IPS DF 4.7 (cell line): ENCODE measurements at regions not wholly inside any gene's neighbourhood (a gene's known extent, or its start where the extent isn't known, plus 50 kb on each side); places are given as distances from the start of the nearest gene placed in this dataset.

ENCODE experiments used
- DNase-seq: peaks from one replicate; pipeline ENCODE4 v3.0.0-alpha.2; 2013; ENCODE audit warnings: low spot score; ENCODE audit errors: extremely low read depth

DNA sequence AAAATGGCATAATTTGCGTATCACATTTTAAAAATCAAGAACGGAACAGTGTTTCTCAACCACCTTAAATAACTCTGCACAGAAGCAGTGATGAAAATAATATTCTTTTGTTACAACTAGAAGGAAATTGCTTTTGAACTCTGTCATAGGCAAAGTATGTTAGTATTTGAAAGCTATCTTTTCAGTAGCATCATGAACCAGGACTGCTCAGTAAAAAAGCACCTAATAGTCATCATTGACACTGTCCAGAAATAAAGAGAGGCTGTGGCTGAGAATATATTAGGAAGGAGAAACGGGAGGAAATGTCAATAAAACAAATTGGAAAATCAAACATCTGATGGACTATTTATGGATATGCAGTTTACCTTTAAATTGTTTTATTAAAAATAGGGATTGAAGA lies 237.2 kb upstream of the AKR1E2 start:
- no peak for DNase-seq

DNA sequence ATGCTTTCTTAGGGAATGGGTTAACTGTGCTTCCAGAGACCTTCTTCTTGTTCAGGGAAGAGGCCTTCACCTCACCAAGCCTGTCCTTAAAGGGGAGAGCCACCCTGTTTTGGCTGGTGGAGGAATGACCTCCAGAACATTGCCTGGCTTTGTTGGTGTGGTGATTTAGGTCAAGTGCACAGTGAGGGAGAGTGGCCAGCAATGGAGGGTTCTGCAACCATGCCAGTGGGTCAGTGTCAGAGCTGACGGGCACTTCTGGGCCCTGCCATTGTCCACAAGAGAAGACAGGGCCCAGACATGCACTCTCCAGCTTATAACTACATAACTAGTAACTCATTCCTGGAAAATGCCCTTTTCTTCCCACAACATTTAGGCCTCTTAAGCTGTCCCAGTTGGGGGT lies 238.5 kb upstream of the AKR1E2 start:
- DNase-seq, result no peak

DNA sequence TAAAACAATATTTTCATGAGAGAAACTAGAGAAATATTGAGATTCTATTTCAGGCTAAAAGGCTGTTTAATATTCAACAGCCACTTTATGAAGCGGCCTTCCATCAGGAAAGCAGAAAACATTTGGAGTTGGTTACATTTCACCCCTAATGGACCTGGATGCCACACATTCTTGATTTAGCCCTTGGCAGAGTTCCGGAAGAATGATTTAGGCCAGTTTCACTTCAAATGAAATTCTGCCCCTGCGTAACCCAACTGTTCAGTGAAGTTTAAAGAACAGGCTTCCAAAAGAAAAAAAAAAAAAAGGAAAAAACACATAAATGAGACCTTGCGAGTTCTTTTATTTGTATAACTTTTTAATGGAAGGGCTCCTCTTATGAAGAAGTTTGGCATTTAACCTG lies 239.2 kb upstream of the AKR1E2 start:
- no peak for DNase-seq

DNA sequence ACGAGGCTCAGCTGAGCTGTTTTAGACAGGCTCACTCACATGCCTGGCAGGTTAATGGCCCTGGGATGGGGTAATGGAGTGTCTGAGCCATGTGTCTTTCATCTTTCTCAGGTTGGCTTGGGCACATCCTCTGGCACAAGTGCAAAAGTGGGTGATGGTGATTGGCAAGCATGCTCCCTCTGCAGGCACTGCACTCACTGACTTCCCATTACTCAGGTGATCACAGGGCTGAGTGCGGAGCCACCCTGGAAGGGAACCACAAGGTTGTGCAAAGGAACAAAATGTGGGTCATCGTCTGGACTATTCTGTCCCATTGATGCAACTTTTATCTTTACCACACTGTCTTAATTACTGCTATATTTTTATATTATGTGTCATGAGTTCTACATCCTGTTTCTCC lies 244.1 kb upstream of the AKR1E2 start:
- no peak for DNase-seq

DNA sequence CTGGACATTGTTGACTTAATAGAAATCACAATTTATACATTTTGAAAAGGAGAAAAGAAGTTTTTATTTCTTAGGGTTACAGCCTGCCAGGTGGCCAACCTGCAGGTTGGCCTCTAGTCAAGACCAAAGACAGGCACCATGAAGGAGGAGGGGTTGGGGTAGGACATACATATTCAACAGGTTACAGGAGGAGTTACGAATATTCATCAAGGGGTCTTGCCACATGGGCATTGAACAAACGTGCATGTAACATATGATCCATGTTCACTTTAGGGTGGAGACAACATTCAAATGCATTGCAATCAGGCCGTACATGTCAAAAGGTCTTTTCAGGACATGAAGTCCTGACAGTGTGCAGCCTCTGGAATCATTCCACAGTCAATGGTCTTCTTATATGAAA lies 246.2 kb upstream of the AKR1E2 start:
- no peak for DNase-seq

DNA sequence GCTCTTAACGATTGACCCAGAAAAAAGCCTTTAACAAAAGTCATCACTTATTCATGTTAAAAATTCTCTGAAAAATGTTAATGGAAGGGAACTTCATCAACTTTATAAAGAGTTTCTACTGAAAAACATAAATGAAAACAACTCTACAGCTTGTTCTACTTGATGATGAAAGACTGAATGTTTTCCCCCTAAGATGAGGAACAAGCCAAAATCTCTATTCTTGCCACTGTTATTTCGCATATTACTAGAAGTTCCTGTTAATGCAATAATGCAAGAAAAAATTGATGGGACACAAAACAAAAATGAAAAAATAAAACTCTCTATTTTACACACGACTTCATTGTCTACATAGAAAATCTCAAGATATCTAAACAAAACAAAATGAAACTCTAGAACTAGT lies 249.8 kb upstream of the AKR1E2 start:
- no peak for DNase-seq

DNA sequence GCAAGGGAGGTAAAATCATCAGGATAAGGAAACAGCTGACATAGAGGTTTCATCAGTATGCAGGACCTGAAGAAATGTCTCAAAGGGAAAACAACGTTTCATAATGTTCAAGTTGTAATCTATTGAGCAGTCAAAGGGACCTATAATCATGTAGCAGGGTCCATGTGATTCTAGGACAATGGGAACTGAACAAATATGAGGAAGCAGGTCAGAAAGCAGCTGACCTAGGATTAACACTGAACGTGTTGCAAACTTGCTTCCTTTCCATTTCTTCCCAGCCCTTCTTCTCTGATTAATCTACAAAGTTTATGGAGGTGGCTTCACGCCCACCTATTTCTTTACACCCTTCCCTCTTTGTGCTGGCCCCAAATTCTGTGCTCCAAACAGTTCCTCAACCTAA lies 256.9 kb upstream of the AKR1E2 start:
- DNase-seq, result no peak

DNA sequence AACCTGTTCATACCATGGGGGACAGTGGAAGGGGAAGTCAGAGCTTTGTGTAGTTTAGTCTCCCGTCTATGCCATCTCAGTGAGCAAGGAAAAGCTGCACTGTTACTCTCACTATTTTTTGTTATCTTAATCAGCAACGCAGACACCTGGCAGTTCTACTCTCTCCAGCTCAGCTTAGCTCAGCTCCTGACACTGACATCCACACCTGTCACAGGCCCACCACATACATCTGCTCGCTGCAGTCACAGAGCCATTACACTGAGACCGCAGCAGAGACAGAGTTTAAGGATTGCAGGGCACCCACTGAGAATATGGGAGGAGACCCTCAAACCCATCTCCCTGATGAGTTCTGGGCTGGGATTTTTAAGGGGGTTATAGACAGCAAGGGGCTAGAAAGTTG lies 257.3 kb upstream of the AKR1E2 start:
- DNase-seq, result no peak

DNA sequence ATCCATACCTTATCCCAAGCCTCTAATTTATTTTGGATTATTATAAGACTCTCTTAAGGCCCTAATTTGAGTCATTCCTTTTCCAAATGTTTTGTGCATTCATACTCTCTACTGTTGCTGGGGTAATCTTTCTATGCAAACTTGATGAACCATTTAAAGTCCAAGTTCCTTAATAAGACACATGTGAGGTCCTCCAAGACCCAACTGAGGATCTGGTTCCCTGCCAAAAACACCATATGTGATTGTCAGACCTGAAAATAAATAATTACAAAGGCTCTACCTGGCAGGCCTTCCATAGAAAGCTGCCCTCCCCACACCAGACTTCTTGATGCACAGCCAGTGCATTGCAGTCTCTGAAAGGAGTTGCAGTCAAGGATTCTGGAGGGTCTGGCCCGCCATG lies 257.9 kb upstream of the AKR1E2 start:
- DNase-seq, result no peak

DNA sequence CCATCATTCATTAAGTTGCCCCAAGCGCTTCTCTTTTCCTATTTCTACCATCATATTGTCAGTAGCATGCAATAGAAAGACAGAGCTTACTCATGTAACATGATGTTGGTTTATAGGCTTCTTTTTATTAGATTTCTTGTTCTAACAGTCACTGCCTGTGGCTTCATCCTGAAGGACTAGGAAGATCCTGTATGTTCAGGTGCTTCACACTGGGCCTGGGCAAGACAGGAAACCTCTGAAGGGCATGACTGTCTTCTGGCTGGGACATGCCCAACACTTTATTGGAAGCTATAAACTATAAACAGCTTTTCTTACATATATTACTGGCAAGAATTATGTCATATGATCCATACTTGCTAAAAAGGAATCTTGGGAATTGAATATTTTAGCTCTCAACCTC lies 258.4 kb upstream of the AKR1E2 start:
- no peak for DNase-seq

DNA sequence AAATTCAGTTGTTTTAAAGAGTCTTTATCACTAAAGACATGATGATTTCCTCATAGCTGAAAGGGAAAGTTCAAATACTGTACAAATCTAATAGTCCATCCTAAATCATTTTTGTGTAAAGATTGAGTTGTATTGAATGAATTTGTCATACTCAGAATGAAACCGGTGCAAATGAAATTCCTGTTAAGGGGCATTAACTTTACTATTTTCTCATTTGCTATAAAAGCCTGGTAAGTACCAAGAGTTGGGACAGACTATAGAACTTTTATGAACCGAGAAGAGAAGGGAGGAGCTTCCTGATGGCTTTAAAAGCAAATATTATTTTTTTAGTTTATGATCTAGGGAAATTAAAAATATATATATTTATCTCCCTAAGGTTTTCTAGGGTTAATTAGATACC lies 260.0 kb upstream of the AKR1E2 start:
- no peak for DNase-seq

DNA sequence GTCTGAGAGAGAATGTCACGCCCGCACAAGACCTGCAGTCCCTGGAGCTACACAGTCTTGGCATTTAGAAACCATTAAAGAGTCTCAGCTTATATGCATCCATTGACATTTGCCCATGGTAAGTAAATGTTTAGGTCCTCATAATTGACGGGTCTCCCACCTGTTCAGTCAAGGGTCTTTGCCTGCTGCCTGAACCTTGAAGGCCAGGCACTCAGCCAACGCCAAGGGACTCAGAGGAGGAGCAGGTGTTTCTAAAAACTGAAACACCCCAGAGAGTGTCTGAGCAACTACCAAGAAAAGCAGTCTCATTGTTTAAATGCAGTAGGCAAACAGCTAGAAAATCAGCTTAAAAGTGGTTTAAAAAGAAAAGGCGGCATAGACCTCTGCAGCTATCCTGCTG lies 264.7 kb upstream of the AKR1E2 start:
- no peak for DNase-seq

DNA sequence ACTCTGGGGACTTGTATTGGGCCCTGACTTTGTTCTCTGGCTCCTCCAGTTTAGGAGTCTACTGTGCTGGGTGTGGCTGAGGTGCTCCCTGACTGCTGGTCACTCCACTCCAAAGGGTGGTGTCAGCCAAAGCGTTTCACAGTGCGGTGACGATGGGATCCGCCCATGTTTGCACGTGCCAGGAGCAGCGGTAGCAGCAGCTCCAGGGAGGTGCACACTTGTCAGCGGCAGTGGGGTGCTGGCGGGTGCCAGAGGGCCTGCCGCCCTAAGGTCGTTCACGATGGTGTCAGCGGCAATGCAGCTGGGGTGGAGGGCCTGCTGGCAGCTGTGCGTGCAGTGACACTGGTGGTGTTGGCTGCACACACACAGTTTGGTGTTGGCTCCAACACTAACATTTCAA lies 268.5 kb upstream of the AKR1E2 start:
- no peak for DNase-seq

DNA sequence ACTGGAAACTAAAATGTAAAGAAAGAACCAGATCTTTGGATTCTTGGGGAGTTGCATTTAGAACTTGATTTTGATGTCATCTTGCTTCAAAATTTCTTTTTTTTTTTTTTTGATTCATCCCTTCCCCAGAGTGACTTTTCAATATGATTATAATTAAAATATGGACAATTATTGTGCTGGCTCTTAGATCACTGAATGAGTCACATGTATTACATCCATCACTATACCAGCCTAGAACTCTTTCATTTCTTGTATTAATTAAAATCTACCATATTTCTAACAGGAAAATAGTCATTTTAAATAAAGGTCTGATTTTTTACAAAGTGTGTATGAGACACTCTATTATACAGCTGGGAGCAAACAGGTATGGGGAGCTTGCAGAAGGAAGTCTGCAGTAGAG lies 269.5 kb upstream of the AKR1E2 start:
- no peak for DNase-seq

DNA sequence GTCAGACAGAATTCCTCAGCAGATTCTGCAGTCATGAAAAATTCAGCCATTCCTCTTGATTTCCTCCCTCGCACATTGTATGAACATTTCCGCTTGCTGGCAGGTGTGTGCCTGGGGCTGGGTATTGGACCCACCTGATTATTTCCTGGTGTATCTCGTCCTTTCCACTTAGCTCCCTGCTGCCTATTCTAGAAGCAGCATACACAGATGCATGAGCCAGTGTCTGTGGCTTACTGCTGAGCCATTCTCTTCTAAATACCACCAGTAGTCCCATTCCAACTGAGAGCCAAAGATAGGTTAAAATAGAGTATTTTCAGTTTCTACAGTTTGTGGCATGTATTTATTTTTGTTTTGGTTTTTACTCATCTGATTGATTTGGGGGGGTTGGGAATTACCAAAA lies 270.1 kb upstream of the AKR1E2 start:
- no peak for DNase-seq

DNA sequence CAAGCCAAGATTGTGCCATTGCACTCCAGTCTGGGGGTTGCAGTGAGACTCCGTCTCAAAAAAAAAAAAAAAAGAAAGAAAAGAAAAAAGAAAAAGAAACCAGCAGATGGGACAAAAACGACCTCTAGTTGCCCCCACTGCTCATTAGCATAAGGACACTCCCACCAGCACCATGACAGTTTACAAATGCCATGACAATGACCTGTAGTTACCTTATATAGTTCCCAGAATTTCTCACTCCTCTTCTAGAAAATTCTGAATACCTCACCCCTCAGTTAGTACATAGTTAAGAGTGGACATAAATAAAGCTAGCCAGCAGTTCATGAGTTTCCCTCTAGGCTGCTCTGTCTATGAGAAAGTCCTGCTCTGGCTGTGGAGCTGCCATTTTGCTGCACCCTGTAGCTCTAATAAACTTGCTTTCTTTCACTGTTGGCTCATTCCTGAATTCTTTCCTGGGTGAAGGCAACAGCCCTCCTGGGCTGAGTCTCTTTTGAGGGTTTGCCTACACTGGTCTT lies 276.8 kb upstream of the AKR1E2 start:
- DNase-seq, result no peak

DNA sequence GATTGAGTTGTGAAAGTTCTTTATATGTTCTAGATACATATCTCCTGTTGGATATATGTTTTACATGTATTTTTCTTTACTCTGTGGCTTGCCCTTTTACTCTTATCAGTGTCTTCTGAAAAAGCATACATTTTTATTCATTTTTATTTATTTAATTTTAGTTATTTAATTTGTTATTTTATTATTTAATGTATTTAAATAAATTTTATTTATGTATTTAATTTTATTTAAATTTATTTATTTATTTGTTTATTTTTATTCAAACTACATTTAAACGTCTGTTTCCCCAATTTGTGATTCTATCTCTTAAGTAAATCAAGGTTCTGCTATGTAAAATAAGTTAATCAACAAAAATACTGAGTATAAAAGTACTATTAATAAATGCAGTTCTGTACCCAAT lies 279.1 kb upstream of the AKR1E2 start:
- no peak for DNase-seq

DNA sequence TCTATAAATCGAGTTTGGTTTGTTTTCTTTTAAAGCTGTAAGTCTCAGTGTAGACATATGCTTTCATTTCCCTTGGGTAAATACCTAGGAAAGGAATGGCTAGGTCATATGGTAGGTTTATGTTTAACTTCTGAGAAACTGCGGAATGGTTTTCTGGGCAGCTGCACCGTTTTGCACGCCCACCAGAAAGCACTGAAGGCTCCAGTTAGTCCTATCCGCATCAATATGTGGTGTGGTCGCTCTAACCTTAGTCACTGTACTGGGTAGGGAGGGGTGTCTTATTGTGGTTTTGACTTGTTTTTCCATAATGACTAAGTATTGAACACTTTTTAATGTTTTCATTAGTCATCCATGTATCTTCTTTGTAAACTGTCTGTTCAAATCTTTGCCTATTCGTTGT lies 279.5 kb upstream of the AKR1E2 start:
- DNase-seq, result no peak

DNA sequence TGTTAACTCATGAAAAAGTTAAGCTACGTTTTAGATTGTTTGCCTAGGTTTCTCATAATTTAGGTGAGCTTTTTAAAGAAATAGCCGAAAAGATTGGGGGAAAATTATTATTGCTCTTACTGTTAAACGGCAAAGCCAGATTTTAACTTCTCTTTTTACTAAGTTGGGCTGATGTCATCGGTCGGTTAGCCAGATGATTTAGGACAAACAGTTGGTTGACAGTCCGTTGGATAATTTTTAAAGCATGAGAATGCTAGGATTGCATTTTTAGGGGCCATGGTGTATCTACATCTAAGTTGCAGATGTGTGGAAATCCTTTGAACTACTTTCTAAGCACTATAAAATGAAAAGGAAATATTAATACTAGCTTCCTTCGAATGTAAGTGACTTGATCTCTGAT lies 280.9 kb upstream of the AKR1E2 start:
- no peak for DNase-seq

DNA sequence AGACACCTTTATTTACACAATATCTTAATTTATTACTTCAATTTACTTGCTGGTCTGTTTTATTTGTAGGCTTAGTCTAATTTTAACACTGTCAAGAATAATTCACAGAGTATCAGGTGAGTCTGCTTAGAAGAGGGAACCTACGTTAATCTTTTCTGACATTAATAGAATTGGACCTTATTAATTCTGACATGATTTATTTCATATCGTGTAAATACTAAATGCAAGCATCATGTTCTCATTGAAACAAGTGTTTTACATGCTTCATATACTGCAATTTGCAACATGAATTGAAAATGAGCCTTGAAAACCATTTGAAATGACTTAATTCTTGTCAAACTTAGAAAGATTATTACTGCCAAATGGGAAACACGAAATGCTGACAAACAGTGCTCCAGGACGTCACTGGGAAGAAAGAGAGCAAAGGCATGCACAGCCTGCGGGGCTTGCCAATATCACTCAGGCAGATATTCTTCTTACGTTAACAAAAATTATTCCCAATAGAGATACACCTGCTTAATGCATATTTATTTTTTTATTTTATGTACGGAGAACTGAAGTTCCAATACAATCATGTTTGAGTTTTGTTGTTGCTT lies 282.0 kb upstream of the AKR1E2 start:
- DNase-seq, result no peak

DNA sequence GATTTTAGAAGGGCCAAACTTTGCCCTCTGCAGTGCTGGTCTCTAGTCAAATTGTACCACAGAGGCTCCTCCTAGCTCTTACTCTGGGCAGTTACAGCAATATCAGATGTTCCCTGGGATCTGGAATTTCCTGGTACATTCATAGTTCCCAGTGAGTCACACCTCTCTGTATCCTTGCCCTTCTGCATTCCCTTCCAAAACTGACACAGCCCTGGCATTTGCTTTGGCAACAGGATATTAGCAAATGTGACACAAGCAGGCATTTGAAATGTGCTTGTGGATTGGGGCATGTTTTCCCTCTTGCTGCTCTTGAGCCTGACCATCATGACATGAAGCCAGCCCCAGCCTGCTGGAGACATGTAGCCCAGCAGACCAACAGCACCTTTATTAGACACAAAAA lies 284.7 kb upstream of the AKR1E2 start:
- DNase-seq, result no peak

DNA sequence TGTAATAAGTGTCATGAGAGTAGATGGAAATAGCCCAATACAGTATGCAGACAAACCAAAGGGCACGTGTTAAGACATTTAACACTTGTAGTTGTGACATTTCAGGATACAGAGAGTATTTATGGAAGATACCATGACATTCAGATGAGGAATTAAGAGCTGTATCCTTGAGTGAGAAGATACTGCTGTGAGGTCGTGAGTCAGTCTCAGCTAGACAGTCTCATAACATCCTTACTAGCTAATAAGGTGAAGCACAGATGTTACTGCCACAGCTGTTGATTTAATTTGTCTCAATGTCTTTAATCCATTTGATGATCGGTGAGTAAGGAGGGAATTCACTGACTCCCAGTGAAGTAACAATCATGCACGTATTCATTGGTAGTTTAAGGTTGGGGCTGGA lies 288.0 kb upstream of the AKR1E2 start:
- DNase-seq, result no peak

DNA sequence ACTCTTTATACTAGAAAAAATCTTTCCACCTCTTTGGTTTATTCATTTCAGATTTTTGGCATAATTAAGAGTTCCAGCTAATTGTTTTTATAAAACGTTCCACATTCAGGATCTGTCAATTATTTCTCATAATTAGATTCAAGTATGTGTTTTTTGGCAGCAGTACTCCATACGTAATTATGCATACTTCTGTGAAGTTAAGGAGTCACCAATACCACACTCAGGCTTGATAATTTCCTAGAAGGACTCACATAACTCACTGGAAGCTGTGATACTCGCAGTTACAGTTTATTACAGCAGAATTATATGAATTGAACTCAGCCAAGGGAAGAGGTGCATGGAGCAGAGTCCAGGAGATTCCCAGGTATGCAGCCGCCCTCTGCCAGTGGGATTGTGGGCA lies 290.5 kb upstream of the AKR1E2 start:
- DNase-seq, result no peak

DNA sequence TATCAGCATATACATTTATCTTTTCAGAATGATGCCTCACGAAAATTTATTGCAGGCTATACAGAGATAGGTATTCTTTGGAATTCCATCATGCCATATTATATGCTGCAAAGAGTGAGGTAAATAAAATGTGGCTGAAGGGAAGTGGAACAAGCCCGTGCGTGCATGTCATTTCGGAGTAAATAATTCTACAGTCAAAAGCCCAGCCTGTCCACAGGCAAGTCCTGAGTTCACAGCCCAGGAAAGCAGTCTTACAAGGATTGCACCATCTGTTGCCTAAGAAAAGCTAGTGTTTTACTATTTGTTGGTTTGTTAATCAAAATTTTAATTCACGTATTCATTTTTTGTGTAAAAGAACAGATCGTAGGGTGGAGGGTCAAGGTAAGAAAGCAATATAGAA lies 292.4 kb upstream of the AKR1E2 start:
- no peak for DNase-seq
